ENCODE measurements at regions not wholly inside any gene's neighbourhood (a gene's known extent, or its start where the extent isn't known, plus 50 kb on each side); places are given as distances from the start of the nearest gene placed in this dataset.

- Histone ChIP-seq H2AFZ (ENCODE audit: low read length) (no peak overlapping the region), H3K56ac (replicated peaks; ENCODE audit: insufficient read length, low read depth, low read length) (no peak overlapping the region)
- CTCF ChIA-PET (ENCODE audit: partially characterized antibody), result interaction anchor here (0.8 kb wide), 1 partner anchor 282 kb away, joined by 3 read pairs; no protein-coding TSS in a partner anchor
- TF ChIP-seq RAD21 (IDR thresholded peaks at IDR 0.05 in 1 of 2, conservative IDR thresholded peaks at IDR 0.05 in 1 of 2; ENCODE audit: low read depth in 2 of 2, low read length in 2 of 2) (no peak), KDM5A (IDR thresholded peaks at IDR 0.05; ENCODE audit: low read length) (no peak), SIRT6 (IDR thresholded peaks at IDR 0.05; ENCODE audit: low read length) (no peak), E2F6 (IDR thresholded peaks at IDR 0.05) (no peak), CHD2 (IDR thresholded peaks at IDR 0.05; ENCODE audit: low read length) (no peak), KDM4A (IDR thresholded peaks at IDR 0.05; ENCODE audit: low read depth, low read length, severe bottlenecking) (no peak), YY1 (IDR thresholded peaks at IDR 0.05; ENCODE audit: low read depth, low read length) (no peak), JUND (IDR thresholded peaks at IDR 0.05; ENCODE audit: low read length) (no peak), SP2 (IDR thresholded peaks at IDR 0.05; ENCODE audit: low read length) (no peak), RFX5 (IDR thresholded peaks at IDR 0.05; ENCODE audit: borderline replicate concordance, low read depth, low read length) (no peak), SP4 (IDR thresholded peaks at IDR 0.05; ENCODE audit: low read length) (no peak), SIX5 (IDR thresholded peaks at IDR 0.05; ENCODE audit: low read depth, low read length) (no peak), EP300 (IDR thresholded peaks at IDR 0.05; ENCODE audit: borderline replicate concordance in 1 of 2, low read depth in 2 of 2, low read length in 2 of 2) (no peak)
- TF ChIP-seq, protein P1, sequence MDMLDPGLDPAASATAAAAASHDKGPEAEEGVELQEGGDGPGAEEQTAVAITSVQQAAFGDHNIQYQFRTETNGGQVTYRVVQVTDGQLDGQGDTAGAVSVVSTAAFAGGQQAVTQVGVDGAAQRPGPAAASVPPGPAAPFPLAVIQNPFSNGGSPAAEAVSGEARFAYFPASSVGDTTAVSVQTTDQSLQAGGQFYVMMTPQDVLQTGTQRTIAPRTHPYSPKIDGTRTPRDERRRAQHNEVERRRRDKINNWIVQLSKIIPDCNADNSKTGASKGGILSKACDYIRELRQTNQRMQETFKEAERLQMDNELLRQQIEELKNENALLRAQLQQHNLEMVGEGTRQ (IDR thresholded peaks at IDR 0.05; ENCODE audit: low read length), result no peak
Measured at GRCh38 chr12:93065896-93066295, 136.8 kb upstream of the EEA1 start.

More at GRCh38 chr12:93065896-93066295, 136.8 kb upstream of the EEA1 start:
- no peaks in the 10 kb centered on the region for H3K79me1 ChIP-seq (ENCODE audit: low read depth, low read length)
- WGBS, 2 experiments (ENCODE audit: extremely low coverage in 1 of 2, insufficient coverage in 1 of 2, insufficient read length in 1 of 2, insufficient replicate concordance in 2 of 2, low coverage in 1 of 2, low lambda C conversion rate in 2 of 2, missing lambda C conversion rate in 1 of 2), result 85% methylated on average over 3 of the region's 3 CpGs; no CpG with 5 or more reads in 1 of the 2 experiments
- no peak overlapping the region for H3K23ac ChIP-seq (ENCODE audit: insufficient read length)
- H3K4ac ChIP-seq (replicated peaks; ENCODE audit: insufficient read length, low read depth, low read length), result no peak overlapping the region
- no peak overlapping the region for H3K4me2 ChIP-seq (ENCODE audit: insufficient read depth in 1 of 2, low read depth in 2 of 2, low read length in 2 of 2)
- no peak overlapping the region for H3K9ac ChIP-seq (replicated peaks in 1 of 4; ENCODE audit: extremely low read depth in 1 of 4, low read depth in 3 of 4, low read length in 3 of 4)
- no peaks in the 10 kb centered on the region for H3K9me3 ChIP-seq (ENCODE audit: insufficient read depth in 2 of 2, low read depth in 1 of 2, low read length in 1 of 2)
- no peaks in the 10 kb centered on the region for H3K79me2 ChIP-seq (ENCODE audit: control insufficient read depth in 1 of 2, insufficient read depth in 2 of 2, low read length in 2 of 2)
- H3K14ac ChIP-seq (ENCODE audit: insufficient read length), result no peak overlapping the region
- H3K27me3 ChIP-seq (replicated peaks in 1 of 4; ENCODE audit: control insufficient read depth in 3 of 4, extremely low read depth in 1 of 4, insufficient read depth in 3 of 4, low read length in 3 of 4), result peaks cover 0 to 3% (median 0%) of the 10 kb centered on the region in 4 experiments; a peak in 2 of 7 replicates
- peaks cover 0 to 6% (median 3%) of the 10 kb centered on the region in 4 experiments; a peak in 4 of 7 replicates for H3K4me1 ChIP-seq (replicated peaks in 1 of 4; ENCODE audit: control insufficient read depth in 3 of 4, insufficient read depth in 4 of 4, low read length in 3 of 4)
- H3K18ac ChIP-seq (ENCODE audit: extremely low read depth, low read length), result no peak overlapping the region
- no peak overlapping the region for H2BK5ac ChIP-seq (ENCODE audit: low read depth, low read length)
- no peak overlapping the region for H2AK5ac ChIP-seq (ENCODE audit: low read depth, low read length)
- no peaks in the 10 kb centered on the region for H3K36me3 ChIP-seq (ENCODE audit: control insufficient read depth in 2 of 4, insufficient read depth in 4 of 4, low read length in 3 of 4)
- no peaks in the 10 kb centered on the region for H4K20me1 ChIP-seq (replicated peaks in 1 of 2; ENCODE audit: control insufficient read depth in 1 of 2, insufficient read depth in 2 of 2, low read length in 2 of 2)
- no peak overlapping the region for H2BK120ac ChIP-seq (replicated peaks; ENCODE audit: low read depth, low read length)
- no peak overlapping the region for H4K5ac ChIP-seq (ENCODE audit: insufficient read length, low read depth, low read length)
- no peak overlapping the region for H2BK12ac ChIP-seq (ENCODE audit: low read depth, low read length)
- DNase-seq (ENCODE audit: low read depth in 1 of 2, low spot score in 2 of 2), result no peak
- POLR2A ChIA-PET (ENCODE audit: partially characterized antibody), result no interaction called here
- H3K27ac ChIP-seq (ENCODE audit: low read depth, low read length), result no peak overlapping the region
- H2BK20ac ChIP-seq (ENCODE audit: low read length), result no peak overlapping the region
- H2BK15ac ChIP-seq (ENCODE audit: low read length), result no peak overlapping the region
- H3K4me3 ChIP-seq (ENCODE audit: extremely low read depth in 1 of 4, insufficient read depth in 2 of 4, low read depth in 3 of 4, low read length in 4 of 4), result no peak overlapping the region
- no peak overlapping the region for H4K91ac ChIP-seq (replicated peaks; ENCODE audit: insufficient read length, low read length)
- FAIRE-seq, result no peak
- no peak overlapping the region for H4K8ac ChIP-seq (ENCODE audit: extremely low read depth, insufficient read depth, low read length)
- peaks cover 2% of the 10 kb centered on the region; the same call in 1 of the 2 replicates for H3K23me2 ChIP-seq (ENCODE audit: low read depth, low read length)

All from H1 (cell line).